ENCODE measurements at regions not wholly inside any gene's neighbourhood (a gene's known extent, or its start where the extent isn't known, plus 50 kb on each side); places are given as distances from the start of the nearest gene placed in this dataset.

DNA sequence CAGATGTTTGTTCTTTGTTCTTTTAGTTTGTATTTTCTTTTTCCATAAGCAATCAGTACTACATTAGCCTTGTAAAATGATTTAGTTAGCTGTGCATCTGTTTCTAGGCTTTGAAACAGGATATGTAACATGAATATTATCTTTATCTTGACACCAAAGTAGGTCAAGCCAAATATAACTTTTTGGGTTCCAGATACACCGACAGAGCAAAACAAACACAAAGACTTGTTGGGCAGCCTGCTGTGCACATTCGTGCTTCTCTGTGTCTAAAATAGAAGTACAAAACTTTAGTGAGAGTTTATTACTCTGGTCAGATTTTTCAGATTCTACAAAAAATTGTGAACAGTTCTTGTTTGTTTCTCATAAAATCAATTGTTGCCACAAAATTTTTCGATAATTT, 1059.3 kb upstream of the GYPC start:
- Histone ChIP-seq H2BK120ac (ENCODE audit: low read depth, low read length) (no peak overlapping the region), H3K4ac (ENCODE audit: low read depth, low read length) (no peak overlapping the region), H3K27ac (ENCODE audit: insufficient read depth, low read length) (no peak overlapping the region), H4K20me1 (ENCODE audit: insufficient read depth, low read length) (no peaks in the 10 kb centered on the region), H3K27me3 (ENCODE audit: control insufficient read depth, insufficient read depth, low read length) (no peaks in the 10 kb centered on the region), H4K91ac (ENCODE audit: insufficient read depth, low read depth, low read length) (no peak overlapping the region), H3K36me3 (ENCODE audit: control insufficient read depth, insufficient read depth, low read length) (no peaks in the 10 kb centered on the region), H2AFZ (replicated peaks; ENCODE audit: low read length, poor library complexity) (no peak overlapping the region), H3K9me3 (ENCODE audit: control insufficient read depth, insufficient read depth, low read length) (no peaks in the 10 kb centered on the region; the same call in none of the 2 replicates), H3K4me2 (ENCODE audit: low read depth, low read length) (no peak overlapping the region), H3K56ac (ENCODE audit: extremely low read depth, insufficient read depth, low read length) (no peak overlapping the region), H2AK5ac (ENCODE audit: low read depth, low read length) (no peak overlapping the region), H2BK15ac (ENCODE audit: low read depth, low read length) (no peak overlapping the region), H4K8ac (ENCODE audit: low read depth in 2 of 2, low read length in 2 of 2) (no peak overlapping the region), H4K5ac (ENCODE audit: low read depth, low read length) (no peak overlapping the region), H3K23ac (ENCODE audit: low read depth, low read length) (no peak overlapping the region), H2BK20ac (ENCODE audit: low read depth, low read length) (no peak overlapping the region), H3K79me1 (ENCODE audit: low read depth in 1 of 2, low read length in 2 of 2) (no peaks in the 10 kb centered on the region), H3K9ac (ENCODE audit: low read depth, low read length) (no peak overlapping the region), H3K4me1 (ENCODE audit: control insufficient read depth, insufficient read depth, low read length) (no peaks in the 10 kb centered on the region), H3K18ac (ENCODE audit: low read depth, low read length) (no peak overlapping the region), H3K14ac (replicated peaks; ENCODE audit: low read depth, low read length) (no peak overlapping the region), H3K4me3 (ENCODE audit: insufficient read depth, low read depth, low read length) (no peak overlapping the region), H2AK9ac (replicated peaks; ENCODE audit: low read depth, low read length, poor library complexity) (no peak overlapping the region), H2BK5ac (ENCODE audit: low read depth, low read length, poor library complexity, severe bottlenecking) (no peak overlapping the region), H3K9me1 (ENCODE audit: insufficient read depth, low read length) (no peaks in the 10 kb centered on the region)
- in situ Hi-C loops (cut with MboI; ENCODE audit: low sequenced_read_pairs), result no loop called here
- ChIA-PET POLR2A (ENCODE audit: unreplicated experiment) (no interaction called here), CTCF (no interaction called here)
- dilution Hi-C loops (cut with HindIII; ENCODE audit: low sequenced_read_pairs, unreplicated experiment), result no loop called here
- BruUV-seq (replicated peaks), result no TSS peak
- no CpG with 5 or more reads among the region's 3 CpGs for WGBS, 2 experiments (ENCODE audit: extremely low coverage in 2 of 2, insufficient read length in 1 of 2)
- intact Hi-C loops (cut with micrococcal nuclease), result no loop called here
- ATAC-seq (ENCODE audit: low read depth), result no peak
- TF ChIP-seq RAD21 (IDR thresholded peaks at IDR 0.05; ENCODE audit: low read length), result no peak
- TF ChIP-seq FOS (IDR thresholded peaks at IDR 0.05; ENCODE audit: low read depth, low read length), result no peak
- TF ChIP-seq CEBPB (IDR thresholded peaks at IDR 0.05; ENCODE audit: low read depth, low read length), result no peak
- TF ChIP-seq POLR2A (IDR thresholded peaks at IDR 0.05; ENCODE audit: low read depth, low read length), result no peak
- no peak for TF ChIP-seq NFE2L2 (IDR thresholded peaks at IDR 0.05; ENCODE audit: low read depth, low read length)
- no peak for DNase-seq

Data from IMR-90 (cell line).